Spleen (tissue), 11 donors: ENCODE measurements at regions not wholly inside any gene's neighbourhood (a gene's known extent, or its start where the extent isn't known, plus 50 kb on each side); places are given as distances from the start of the nearest gene placed in this dataset.

ENCODE experiments used
- DNase-seq: peaks from one replicate; pipeline ENCODE4 v3.0.0-alpha.2; 2020
- H3K27ac ChIP-seq, 8 donors: fragments of 200-600 bp; sonication (generic) in 7 of 8; 1 replicate in 4 of 8; 2 replicates in 4 of 8; pipeline versions ENCODE4 v1.5.0 to v1.8.0; 2016 to 2021; ENCODE audit warnings: inconsistent platforms in 4 of 8, mild to moderate bottlenecking in 4 of 8, moderate library complexity in 1 of 8
- H3K27me3 ChIP-seq, 7 donors: fragments of 200-600 bp; sonication (generic) in 6 of 7; replicated peaks in 1 of 7; 1 replicate in 4 of 7; 2 replicates in 3 of 7; pipeline versions ENCODE4 v1.5.0 to v1.8.0; 2016 to 2021; ENCODE audit warnings: inconsistent platforms in 3 of 7, mild to moderate bottlenecking in 1 of 7
- H3K36me3 ChIP-seq, 6 donors: fragments of 200-600 bp; sonication (generic) in 5 of 6; 1 replicate in 4 of 6; 2 replicates in 2 of 6; pipeline versions ENCODE4 v1.5.0 to v1.8.0; 2016 to 2021; ENCODE audit warnings: inconsistent platforms in 2 of 6
- H3K4me1 ChIP-seq, 6 donors: fragments of 200-600 bp; sonication (generic) in 5 of 6; 1 replicate in 3 of 6; 2 replicates in 3 of 6; pipeline versions ENCODE4 v1.5.0 to v1.8.0; 2016 to 2021; ENCODE audit warnings: inconsistent platforms in 3 of 6
- H3K4me3 ChIP-seq, 8 donors: fragments of 200-600 bp; sonication (generic) in 7 of 8; 1 replicate in 4 of 8; 2 replicates in 4 of 8; pipeline versions ENCODE4 v1.5.0 to v1.8.0; 2016 to 2021; ENCODE audit warnings: inconsistent platforms in 4 of 8, mild to moderate bottlenecking in 4 of 8, moderate library complexity in 2 of 8
- H3K9me3 ChIP-seq, 8 donors: fragments of 200-600 bp; sonication (generic) in 7 of 8; 1 replicate in 4 of 8; 2 replicates in 4 of 8; pipeline versions ENCODE4 v1.5.0 to v1.8.0; 2016 to 2021; ENCODE audit warnings: inconsistent platforms in 4 of 8
- CTCF ChIP-seq, 11 experiments: fragments of 200-600 bp in 7 of 11; fragments of 450-650 bp in 4 of 11; sonication (generic) in 4 of 11; IDR thresholded peaks in 8 of 11; conservative IDR thresholded peaks in 3 of 11; 1 replicate in 7 of 11; 2 replicates in 4 of 11; pipeline versions ENCODE4 v1.4.0 to v1.8.0; 2016 to 2021; ENCODE audit warnings: antibody characterized with exemption in 11 of 11, inconsistent platforms in 4 of 11, mild to moderate bottlenecking in 1 of 11
- POLR2A ChIP-seq, 3 donors: fragments of 450-650 bp; IDR thresholded peaks; one replicate each; pipeline ENCODE4 v1.5.1; 2017; ENCODE audit warnings: antibody characterized with exemption in 3 of 3, mild to moderate bottlenecking in 1 of 3
- POLR2AphosphoS5 ChIP-seq, 3 donors: sonication (generic); formaldehyde crosslinking; IDR thresholded peaks; one replicate each; pipeline ENCODE4 v1.5.1; 2017; ENCODE audit warnings: antibody characterized with exemption in 3 of 3
- WGBS, 5 donors: extraction: QIAGEN DNeasy Blood & Tissue Kit in 3 of 5; methylation state at CpG; one replicate each; pipeline versions ENCODE4 v1.1.5 to v1.1.7; 2013 to 2018; 5-methylcytosine and 5-hydroxymethylcytosine counted together
- intact Hi-C: fragments of 100-400 bp; cut with DNase I; formaldehyde crosslinking; loops from one replicate; pipeline ENCODE4 v1.15.0; 2023; ENCODE audit warnings: low total_unique reads
- donor health status: healthy with polysubstance abuse.
- donor health status: DM: no; HTN: no; CAD: no; lungs with moderate emphysema.
- donor health status: DM: no; HTN: no; CAD: no.
- donor health status: Bipolar disorder and iron deficiency.
- donor health status: healthy.
- donor health status: DM: no; HTN: no; CAD: no.
- donor health status: DM: yes; HTN: yes; CAD: no.

GRCh38 chr3:132867526-132867925 lies 145.3 kb upstream of the NPHP3 start:
- TF ChIP-seq POLR2AphosphoS5 (IDR thresholded peaks at IDR 0.05) = no peak
- TF ChIP-seq POLR2A (IDR thresholded peaks at IDR 0.05) = no peak
- TF ChIP-seq CTCF (IDR thresholded peaks at IDR 0.05 in 8 of 11, conservative IDR thresholded peaks at IDR 0.05 in 3 of 11) = no peak
- H3K27ac ChIP-seq = no peak overlapping the region
- no peaks in the 10 kb centered on the region for H3K4me1 ChIP-seq
- 58 to 80% (median 71%) methylated on average over 3 of the region's 3 CpGs for WGBS, 5 donors
- intact Hi-C loops = no loop called here
- H3K9me3 ChIP-seq = no peaks in the 10 kb centered on the region
- DNase-seq = no peak
- H3K4me3 ChIP-seq = no peak overlapping the region
- no peaks in the 10 kb centered on the region for H3K36me3 ChIP-seq
- peaks cover 0 to 12% (median 0%) of the 10 kb centered on the region in 7 donors for H3K27me3 ChIP-seq

GRCh38 chr3:132857317-132857716 lies 135.1 kb upstream of the NPHP3 start:
- Histone ChIP-seq H3K27me3 (peaks cover 0 to 6% (median 0%) of the 10 kb centered on the region in 7 donors), H3K9me3 (no peaks in the 10 kb centered on the region), H3K4me1 (no peaks in the 10 kb centered on the region), H3K27ac (no peak overlapping the region), H3K36me3 (no peaks in the 10 kb centered on the region), H3K4me3 (no peak overlapping the region)
- DNase-seq = no peak
- no peak for TF ChIP-seq POLR2A (IDR thresholded peaks at IDR 0.05)
- TF ChIP-seq CTCF (IDR thresholded peaks at IDR 0.05 in 8 of 11, conservative IDR thresholded peaks at IDR 0.05 in 3 of 11) = no peak
- no peak for TF ChIP-seq POLR2AphosphoS5 (IDR thresholded peaks at IDR 0.05)
- intact Hi-C loops = no loop called here
- 81 to 92% (median 85%) methylated on average over 1 of the region's 1 CpG for WGBS, 5 donors

- Histone ChIP-seq H3K36me3 (no peaks in the 10 kb centered on the region), H3K9me3 (peaks cover 0 to 13% (median 10%) of the 10 kb centered on the region in 8 donors), H3K27me3 (peaks cover 0 to 3% (median 0%) of the 10 kb centered on the region in 7 donors), H3K27ac (no peak overlapping the region), H3K4me3 (no peak overlapping the region), H3K4me1 (no peaks in the 10 kb centered on the region)
- 89 to 98% (median 92%) methylated on average over 5 to 6 of the region's 6 CpGs for WGBS, 5 donors
- DNase-seq = no peak
- no peak for TF ChIP-seq POLR2AphosphoS5 (IDR thresholded peaks at IDR 0.05)
- no peak for TF ChIP-seq POLR2A (IDR thresholded peaks at IDR 0.05)
- TF ChIP-seq CTCF (IDR thresholded peaks at IDR 0.05 in 8 of 11, conservative IDR thresholded peaks at IDR 0.05 in 3 of 11) = no peak
- intact Hi-C loops = no loop called here
Observed at GRCh38 chr3:132854856-132855535, 132.8 kb upstream of the NPHP3 start.

- TF ChIP-seq POLR2A (IDR thresholded peaks at IDR 0.05) (no peak), POLR2AphosphoS5 (IDR thresholded peaks at IDR 0.05) (no peak), CTCF (IDR thresholded peaks at IDR 0.05 in 8 of 11, conservative IDR thresholded peaks at IDR 0.05 in 3 of 11) (no peak)
- no peak overlapping the region for H3K27ac ChIP-seq
- no peaks in the 10 kb centered on the region for H3K36me3 ChIP-seq
- H3K9me3 ChIP-seq = peaks cover 0 to 19% (median 13%) of the 10 kb centered on the region in 8 donors
- DNase-seq = no peak
- WGBS, 5 donors = 80 to 87% (median 82%) methylated on average over 7 of the region's 7 CpGs
- H3K4me3 ChIP-seq = no peak overlapping the region
- no peaks in the 10 kb centered on the region for H3K4me1 ChIP-seq
- no peaks in the 10 kb centered on the region for H3K27me3 ChIP-seq
- intact Hi-C loops = no loop called here
Observed at GRCh38 chr3:132847849-132848625, 125.8 kb upstream of the NPHP3 start.
